ENCODE measurements at regions not wholly inside any gene's neighbourhood (a gene's known extent, or its start where the extent isn't known, plus 50 kb on each side); places are given as distances from the start of the nearest gene placed in this dataset.

DNA sequence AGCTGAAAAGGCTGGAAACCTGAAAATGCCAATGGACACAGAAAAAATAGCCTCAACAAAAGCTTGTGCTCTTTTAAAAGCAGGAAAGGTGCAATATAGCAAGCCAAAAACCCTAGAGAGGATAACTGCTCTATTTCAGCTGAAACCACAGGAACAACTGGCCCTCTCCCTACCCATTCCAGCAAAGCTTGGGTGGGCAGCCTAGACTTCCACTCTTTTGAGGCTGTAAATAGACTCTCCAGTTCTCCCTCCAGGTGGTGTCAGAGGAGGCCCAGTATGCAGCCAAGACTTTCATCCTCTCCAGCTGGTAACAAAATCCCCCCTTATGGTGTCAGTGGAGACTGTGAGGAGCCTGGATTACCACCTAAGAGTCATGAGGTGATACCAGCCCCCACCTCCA is 206.9 kb upstream of the PLD5 start:
- ATAC-seq (ENCODE audit: low FRiP score): no peak
- TF ChIP-seq, protein P1, sequence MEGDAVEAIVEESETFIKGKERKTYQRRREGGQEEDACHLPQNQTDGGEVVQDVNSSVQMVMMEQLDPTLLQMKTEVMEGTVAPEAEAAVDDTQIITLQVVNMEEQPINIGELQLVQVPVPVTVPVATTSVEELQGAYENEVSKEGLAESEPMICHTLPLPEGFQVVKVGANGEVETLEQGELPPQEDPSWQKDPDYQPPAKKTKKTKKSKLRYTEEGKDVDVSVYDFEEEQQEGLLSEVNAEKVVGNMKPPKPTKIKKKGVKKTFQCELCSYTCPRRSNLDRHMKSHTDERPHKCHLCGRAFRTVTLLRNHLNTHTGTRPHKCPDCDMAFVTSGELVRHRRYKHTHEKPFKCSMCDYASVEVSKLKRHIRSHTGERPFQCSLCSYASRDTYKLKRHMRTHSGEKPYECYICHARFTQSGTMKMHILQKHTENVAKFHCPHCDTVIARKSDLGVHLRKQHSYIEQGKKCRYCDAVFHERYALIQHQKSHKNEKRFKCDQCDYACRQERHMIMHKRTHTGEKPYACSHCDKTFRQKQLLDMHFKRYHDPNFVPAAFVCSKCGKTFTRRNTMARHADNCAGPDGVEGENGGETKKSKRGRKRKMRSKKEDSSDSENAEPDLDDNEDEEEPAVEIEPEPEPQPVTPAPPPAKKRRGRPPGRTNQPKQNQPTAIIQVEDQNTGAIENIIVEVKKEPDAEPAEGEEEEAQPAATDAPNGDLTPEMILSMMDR (IDR thresholded peaks at IDR 0.05): no peak
- DNase-seq (ENCODE audit: low spot score): no peak

DNA sequence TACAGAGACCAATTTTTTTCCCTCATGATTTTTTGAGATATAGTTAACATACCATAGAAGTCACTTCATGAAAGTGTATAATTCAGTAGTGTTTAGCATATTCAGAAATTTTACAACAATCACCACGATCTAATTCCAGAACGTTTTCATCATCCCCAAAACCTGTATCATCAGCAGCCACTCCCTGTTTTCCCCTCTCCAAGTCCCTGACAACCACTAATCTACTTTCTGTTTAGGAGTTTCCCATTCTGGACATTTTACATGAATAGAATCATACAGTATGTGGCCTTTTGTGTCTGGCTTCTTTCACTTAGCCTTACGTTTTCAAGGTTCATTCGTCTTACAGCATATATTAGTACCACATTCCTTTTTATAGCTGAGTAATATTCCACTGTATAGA is 204.2 kb upstream of the PLD5 start:
- no peak for DNase-seq (ENCODE audit: low spot score)
- TF ChIP-seq, protein P1 (IDR thresholded peaks at IDR 0.05): no peak
- no peak for ATAC-seq (ENCODE audit: low FRiP score)

DNA sequence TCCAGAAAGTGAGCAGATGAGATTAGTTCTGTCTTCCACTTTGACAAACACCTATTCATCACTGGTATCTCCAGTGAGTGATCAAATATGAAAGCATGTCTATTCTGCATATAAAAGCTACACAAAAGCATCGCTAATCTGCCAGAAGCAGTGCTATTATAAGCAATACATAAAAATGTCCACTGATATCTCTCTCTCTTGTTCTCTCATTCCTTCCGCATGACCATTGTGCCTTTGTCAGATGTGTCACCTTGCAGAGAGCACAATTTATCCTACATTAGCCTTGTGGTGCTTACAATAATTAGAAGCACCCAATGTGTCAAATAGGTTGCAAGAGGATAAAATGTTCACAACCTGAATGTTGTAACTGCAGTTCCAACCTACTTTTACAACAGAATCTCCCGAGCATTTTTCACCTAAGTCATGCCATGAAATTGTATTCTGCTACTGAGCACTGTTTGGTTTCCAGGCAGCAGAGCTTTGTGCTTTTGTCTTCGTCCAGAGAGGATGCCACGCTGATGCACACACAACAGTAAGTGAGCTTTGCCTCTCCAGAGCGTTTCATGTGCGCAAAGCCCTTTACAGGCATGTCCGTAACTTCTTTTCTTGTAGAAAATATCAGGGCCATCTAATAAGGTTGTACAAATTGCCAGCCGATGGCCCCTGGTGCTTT is 198.7 kb upstream of the PLD5 start:
- ATAC-seq (ENCODE audit: low FRiP score) (no peak), DNase-seq (ENCODE audit: low spot score) (no peak)
- TF ChIP-seq, protein P1 (IDR thresholded peaks at IDR 0.05): no peak

DNA sequence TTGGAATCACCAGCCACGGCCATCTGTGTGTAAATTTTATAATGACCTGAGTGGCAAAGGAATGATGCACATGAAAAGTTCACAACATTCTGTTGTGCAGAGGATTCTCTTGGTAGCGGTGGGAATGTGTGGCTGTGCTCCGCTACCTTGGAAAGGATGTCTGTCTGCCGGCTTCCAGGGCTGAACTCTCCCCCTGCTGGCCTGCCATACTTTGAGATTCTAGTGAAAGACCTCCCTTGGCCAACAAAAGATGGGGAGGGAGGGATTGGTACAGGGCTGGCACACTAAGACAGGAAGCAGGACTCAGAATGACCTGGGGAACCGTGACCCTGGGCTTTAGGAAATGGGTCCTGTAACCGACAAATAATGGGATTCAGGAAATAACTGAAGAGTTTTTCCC is 194.5 kb upstream of the PLD5 start:
- ATAC-seq (ENCODE audit: low FRiP score) (no peak), DNase-seq (ENCODE audit: low spot score) (no peak)

DNA sequence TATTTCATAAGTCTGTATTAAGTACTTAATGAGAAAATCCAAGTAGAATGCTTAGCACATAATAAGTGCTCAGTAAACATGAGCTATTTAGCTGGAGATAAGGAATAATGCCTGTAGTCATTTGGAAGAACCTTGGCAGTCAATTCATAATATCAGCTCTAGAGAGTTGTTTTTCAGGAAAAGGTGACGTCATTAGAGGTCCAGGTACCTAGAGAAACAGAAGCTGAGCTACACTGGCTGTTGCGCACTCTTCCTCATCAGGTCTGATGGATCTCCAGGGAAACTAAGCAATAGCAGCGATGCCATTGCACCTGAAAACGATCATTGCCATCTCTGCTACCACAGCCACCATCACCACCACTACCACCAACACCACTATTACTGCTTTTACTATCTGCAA is 187.8 kb upstream of the PLD5 start:
- TF ChIP-seq, protein P1 (IDR thresholded peaks at IDR 0.05): no peak
- no peak for ATAC-seq (ENCODE audit: low FRiP score)

More for the DNA sequence above, 194.5 kb upstream of the PLD5 start:
- TF ChIP-seq, protein P1 (IDR thresholded peaks at IDR 0.05): no peak

DNA sequence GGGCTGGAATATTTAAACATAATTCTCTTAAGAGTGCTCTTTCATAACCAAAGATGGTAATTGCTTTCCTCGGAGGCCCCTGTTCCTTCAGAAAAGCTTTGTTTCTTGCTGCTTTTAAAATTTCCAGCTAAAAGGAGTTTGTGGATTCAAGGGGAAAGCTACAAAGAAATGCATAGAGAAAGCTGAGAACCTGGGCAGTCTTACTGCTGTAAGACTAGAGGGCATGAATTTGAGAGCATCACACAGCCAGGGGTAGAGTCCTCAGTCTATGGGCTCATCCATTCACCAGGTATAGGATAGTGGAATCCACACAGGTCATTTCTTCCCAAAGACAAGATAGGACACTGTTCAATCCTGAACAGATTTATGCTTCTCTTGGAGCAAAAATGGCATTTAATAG is 186.3 kb upstream of the PLD5 start:
- no peak for ATAC-seq (ENCODE audit: low FRiP score)
- TF ChIP-seq, protein P1 (IDR thresholded peaks at IDR 0.05): no peak

More for the DNA sequence above, 187.8 kb upstream of the PLD5 start:
- DNase-seq (ENCODE audit: low spot score): no peak

DNA sequence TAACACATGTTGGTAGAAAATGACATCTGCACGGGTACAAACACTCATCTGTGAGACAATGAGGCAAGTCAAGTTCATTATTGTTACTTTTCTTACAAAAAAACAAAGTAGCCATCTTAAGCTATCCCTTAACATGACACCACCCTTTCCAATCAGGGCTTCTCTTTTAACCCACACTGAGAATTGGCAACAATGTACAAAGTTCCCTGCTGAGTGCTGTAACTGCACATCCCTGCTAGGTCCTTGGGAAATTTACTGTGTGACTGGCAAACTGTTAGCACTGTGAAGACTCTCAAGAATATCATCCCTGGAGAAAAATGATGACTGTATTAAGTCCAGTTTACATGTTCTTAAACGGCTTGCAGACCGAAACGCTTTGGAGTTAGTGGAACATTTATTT is 185.8 kb upstream of the PLD5 start:
- TF ChIP-seq, protein P1 (IDR thresholded peaks at IDR 0.05): no peak
- ATAC-seq (ENCODE audit: low FRiP score) (no peak), DNase-seq (ENCODE audit: low spot score) (no peak)

More for the DNA sequence above, 186.3 kb upstream of the PLD5 start:
- no peak for DNase-seq (ENCODE audit: low spot score)

Data from omental fat pad (tissue), 3 donors.